Osteoblast (primary cell): ENCODE measurements at regions not wholly inside any gene's neighbourhood (a gene's known extent, or its start where the extent isn't known, plus 50 kb on each side); places are given as distances from the start of the nearest gene placed in this dataset.

ENCODE experiments used
- DNase-seq: peaks from one replicate; pipeline ENCODE4 v3.0.0; 2011; ENCODE audit warnings: low spot score, mixed read lengths; ENCODE audit not compliant: insufficient read length; ENCODE audit errors: missing footprints
- H2AFZ ChIP-seq: 2 replicates; pipeline ENCODE4 v1.6.0; 2011; ENCODE audit warnings: mild to moderate bottlenecking, low read length
- H3K27ac ChIP-seq: 2 replicates; pipeline ENCODE4 v1.5.1; 2011; ENCODE audit warnings: mild to moderate bottlenecking, low read depth, low read length, moderate library complexity
- H3K27me3 ChIP-seq: 2 replicates; pipeline ENCODE4 v1.6.0; 2012; ENCODE audit warnings: mild to moderate bottlenecking, control low read depth, inconsistent platforms, low read length, moderate library complexity; ENCODE audit not compliant: insufficient read depth
- H3K36me3 ChIP-seq: 2 replicates; pipeline ENCODE4 v1.5.1; 2011; ENCODE audit warnings: mild to moderate bottlenecking, low read length, control low read depth, moderate library complexity; ENCODE audit not compliant: insufficient read depth
- H3K4me1 ChIP-seq: 2 replicates; pipeline ENCODE4 v1.5.1; 2011; ENCODE audit warnings: mild to moderate bottlenecking, low read length, control low read depth, moderate library complexity; ENCODE audit not compliant: insufficient read depth
- H3K4me2 ChIP-seq: 2 replicates; pipeline ENCODE4 v1.6.0; 2011; ENCODE audit warnings: mild to moderate bottlenecking, low read length; ENCODE audit not compliant: insufficient read depth
- H3K4me3 ChIP-seq: fragments of 200-600 bp; sonication (generic); 3 replicates; pipeline ENCODE4 v1.5.1; 2012; ENCODE audit warnings: mild to moderate bottlenecking, low read length, inconsistent platforms; ENCODE audit not compliant: insufficient read depth
- H3K79me2 ChIP-seq: 2 replicates; pipeline ENCODE4 v1.6.0; 2012; ENCODE audit warnings: mild to moderate bottlenecking, low read length, control low read depth, inconsistent platforms; ENCODE audit not compliant: insufficient read depth
- H3K9me3 ChIP-seq: 2 replicates; pipeline ENCODE4 v1.5.1; 2011; ENCODE audit warnings: low read depth, low read length, control low read depth
- H4K20me1 ChIP-seq: 2 replicates; pipeline ENCODE4 v1.6.0; 2012; ENCODE audit warnings: mild to moderate bottlenecking, low read length, control low read depth; ENCODE audit not compliant: insufficient read depth
- TF ChIP-seq, protein P1 (sequence below): IDR thresholded peaks from 2 replicates; pipeline ENCODE4 v1.5.1; 2011; ENCODE audit warnings: mild to moderate bottlenecking, low read depth, low read length, moderate library complexity; ENCODE audit errors: extremely low read depth

DNA sequence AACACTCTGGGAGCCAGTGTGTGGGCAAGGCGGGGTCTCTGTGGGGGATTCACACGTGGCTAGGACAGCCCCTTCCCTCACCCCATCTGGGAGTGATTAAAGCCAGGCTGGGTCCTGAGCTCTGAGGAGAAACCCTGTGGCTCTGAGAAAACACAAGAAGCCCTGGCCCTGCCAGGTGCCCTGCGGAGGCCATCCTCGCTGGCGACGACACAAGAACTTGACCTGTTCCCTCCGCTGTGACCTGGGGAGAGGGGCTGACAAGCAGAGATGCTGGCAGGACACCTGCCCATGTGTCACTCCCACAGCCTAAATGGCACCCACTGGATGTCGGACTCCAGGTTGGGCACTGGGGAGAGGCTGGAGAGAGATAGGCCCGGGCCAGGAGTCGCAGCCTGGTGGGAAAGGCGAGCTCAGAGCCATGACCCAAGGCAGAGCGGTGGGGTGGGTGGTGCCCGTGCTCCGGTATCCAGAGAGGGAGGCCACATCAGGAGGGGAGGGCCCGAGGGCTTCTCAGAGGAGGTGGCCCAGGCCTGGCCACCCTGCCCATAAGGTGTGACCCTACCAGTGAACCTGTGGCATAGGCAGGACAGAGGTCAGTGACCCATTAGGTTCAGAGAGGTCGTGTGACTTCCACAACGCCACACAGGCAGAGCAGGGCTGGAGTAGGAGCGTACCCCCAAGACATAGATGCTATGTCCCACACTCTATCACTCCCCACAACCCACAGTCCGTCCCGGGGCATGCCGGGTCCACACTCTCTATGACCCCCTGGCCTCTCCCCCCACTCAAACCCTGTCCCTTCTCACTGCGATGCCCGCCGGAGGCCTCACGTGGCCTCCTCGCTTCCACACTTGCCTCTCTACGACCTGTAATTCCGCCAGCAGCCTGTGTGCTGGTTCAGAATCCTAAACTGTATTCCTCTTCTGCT is 59.4 kb upstream of the HPCAL1 start:
- H3K9me3 ChIP-seq, result no peaks in the 10 kb centered on the region
- peak; percentile 75 for DNase-seq
- no peak overlapping the region for H3K27ac ChIP-seq
- H4K20me1 ChIP-seq, result no peaks in the 10 kb centered on the region
- H3K36me3 ChIP-seq, result no peaks in the 10 kb centered on the region
- H3K4me1 ChIP-seq, result no peaks in the 10 kb centered on the region
- no peak overlapping the region for H3K4me3 ChIP-seq
- no peak overlapping the region for H3K4me2 ChIP-seq
- peaks cover 7% of the 10 kb centered on the region for H3K27me3 ChIP-seq
- TF ChIP-seq, protein P1, sequence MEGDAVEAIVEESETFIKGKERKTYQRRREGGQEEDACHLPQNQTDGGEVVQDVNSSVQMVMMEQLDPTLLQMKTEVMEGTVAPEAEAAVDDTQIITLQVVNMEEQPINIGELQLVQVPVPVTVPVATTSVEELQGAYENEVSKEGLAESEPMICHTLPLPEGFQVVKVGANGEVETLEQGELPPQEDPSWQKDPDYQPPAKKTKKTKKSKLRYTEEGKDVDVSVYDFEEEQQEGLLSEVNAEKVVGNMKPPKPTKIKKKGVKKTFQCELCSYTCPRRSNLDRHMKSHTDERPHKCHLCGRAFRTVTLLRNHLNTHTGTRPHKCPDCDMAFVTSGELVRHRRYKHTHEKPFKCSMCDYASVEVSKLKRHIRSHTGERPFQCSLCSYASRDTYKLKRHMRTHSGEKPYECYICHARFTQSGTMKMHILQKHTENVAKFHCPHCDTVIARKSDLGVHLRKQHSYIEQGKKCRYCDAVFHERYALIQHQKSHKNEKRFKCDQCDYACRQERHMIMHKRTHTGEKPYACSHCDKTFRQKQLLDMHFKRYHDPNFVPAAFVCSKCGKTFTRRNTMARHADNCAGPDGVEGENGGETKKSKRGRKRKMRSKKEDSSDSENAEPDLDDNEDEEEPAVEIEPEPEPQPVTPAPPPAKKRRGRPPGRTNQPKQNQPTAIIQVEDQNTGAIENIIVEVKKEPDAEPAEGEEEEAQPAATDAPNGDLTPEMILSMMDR, result no peak
- no peak overlapping the region for H2AFZ ChIP-seq
- H3K79me2 ChIP-seq, result no peaks in the 10 kb centered on the region

DNA sequence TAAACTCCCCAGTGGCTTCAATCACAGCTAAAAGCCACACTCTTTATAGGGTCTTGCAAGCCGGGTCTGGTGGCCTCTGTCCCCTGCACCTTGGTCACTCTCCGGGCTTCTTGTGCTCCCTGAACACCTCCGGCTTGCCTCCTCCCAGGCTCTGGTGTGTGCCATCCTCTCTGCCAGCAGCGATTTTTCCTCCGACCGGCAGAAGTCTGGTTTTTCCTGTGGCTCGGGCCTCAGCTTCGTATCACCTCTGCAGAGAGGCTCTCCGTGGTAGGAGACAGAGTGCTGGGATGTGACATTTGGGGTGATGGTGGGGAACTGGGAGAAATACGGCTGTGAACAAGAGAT is 58.8 kb upstream of the HPCAL1 start:
- H3K4me2 ChIP-seq, result no peak overlapping the region
- DNase-seq, result no peak
- peaks cover 7% of the 10 kb centered on the region for H3K27me3 ChIP-seq
- TF ChIP-seq, protein P1, result no peak
- no peak overlapping the region for H3K27ac ChIP-seq
- H3K36me3 ChIP-seq, result no peaks in the 10 kb centered on the region
- no peaks in the 10 kb centered on the region for H3K9me3 ChIP-seq
- no peaks in the 10 kb centered on the region for H4K20me1 ChIP-seq
- H3K4me1 ChIP-seq, result no peaks in the 10 kb centered on the region
- no peak overlapping the region for H2AFZ ChIP-seq
- H3K79me2 ChIP-seq, result no peaks in the 10 kb centered on the region
- no peak overlapping the region for H3K4me3 ChIP-seq

DNA sequence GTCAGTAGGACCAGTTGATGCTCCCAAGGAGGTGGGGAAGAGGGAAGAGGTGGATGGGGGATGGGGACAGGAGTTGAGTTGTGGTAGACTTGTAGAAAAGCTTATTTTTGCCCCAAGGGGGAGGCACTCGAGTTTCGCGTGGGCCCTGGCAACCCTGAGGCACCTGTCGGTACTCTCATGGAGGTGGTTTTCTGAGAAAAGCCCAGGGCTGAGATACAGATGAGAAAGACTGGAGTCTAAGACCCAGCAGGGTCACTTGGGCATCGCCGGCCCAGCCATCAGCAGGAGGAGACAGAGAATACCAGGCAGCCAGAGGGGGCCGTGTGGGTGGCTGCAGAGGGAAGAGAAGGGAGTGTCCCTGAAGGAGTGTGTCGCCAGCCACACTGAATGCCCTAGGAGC is 57.7 kb upstream of the HPCAL1 start:
- H3K4me3 ChIP-seq, result no peak overlapping the region
- H3K79me2 ChIP-seq, result no peaks in the 10 kb centered on the region
- DNase-seq, result peak; percentile 50
- TF ChIP-seq, protein P1, result no peak
- no peak overlapping the region for H3K27ac ChIP-seq
- no peaks in the 10 kb centered on the region for H3K36me3 ChIP-seq
- H2AFZ ChIP-seq, result no peak overlapping the region
- H3K27me3 ChIP-seq, result peaks cover 7% of the 10 kb centered on the region
- no peaks in the 10 kb centered on the region for H3K4me1 ChIP-seq
- H3K9me3 ChIP-seq, result no peaks in the 10 kb centered on the region
- no peak overlapping the region for H3K4me2 ChIP-seq
- no peaks in the 10 kb centered on the region for H4K20me1 ChIP-seq

DNA sequence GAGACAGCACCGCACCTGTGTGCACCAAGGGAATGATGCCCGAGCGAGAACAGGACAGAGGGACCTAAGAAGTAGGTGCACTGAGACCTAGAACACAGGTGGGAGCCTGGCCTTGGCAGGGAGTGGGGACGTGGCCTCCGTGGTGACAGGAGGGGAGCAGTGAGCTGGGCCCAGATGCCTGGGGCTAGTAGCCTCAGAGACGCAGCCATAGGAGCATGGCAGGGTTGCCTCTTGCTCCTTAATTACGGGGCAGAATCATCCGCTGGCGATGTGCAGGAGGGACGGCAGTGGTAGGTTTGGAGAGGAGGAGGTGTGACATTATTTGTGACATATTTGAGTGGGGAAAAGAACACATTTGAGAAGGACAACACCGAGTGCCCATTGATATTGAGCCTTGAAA is 57.0 kb upstream of the HPCAL1 start:
- Histone ChIP-seq H3K27ac (no peak overlapping the region), H3K4me1 (no peaks in the 10 kb centered on the region), H3K36me3 (no peaks in the 10 kb centered on the region), H3K79me2 (no peaks in the 10 kb centered on the region), H2AFZ (no peak overlapping the region), H4K20me1 (no peaks in the 10 kb centered on the region), H3K9me3 (peaks cover 3% of the 10 kb centered on the region), H3K27me3 (peaks cover 7% of the 10 kb centered on the region), H3K4me2 (no peak overlapping the region), H3K4me3 (no peak overlapping the region)
- peak; percentile 72 for DNase-seq
- TF ChIP-seq, protein P1, result no peak
